BJ (cell line): ENCODE measurements at regions not wholly inside any gene's neighbourhood (a gene's known extent, or its start where the extent isn't known, plus 50 kb on each side); places are given as distances from the start of the nearest gene placed in this dataset.

Experiments
- CTCF ChIA-PET: fragments of 350-600 bp; formaldehyde crosslinking; extraction: SDS; loops from one replicate; lab custom pipeline; 2021; ENCODE audit warnings: antibody characterized with exemption, inconsistent platforms; lab: Yijun Ruan, JAX
- POLR2A ChIA-PET: fragments of 300-600 bp; sonication (Branson Sonifier 250); formaldehyde crosslinking; extraction: SDS; loops from one replicate; lab custom pipeline; 2021; ENCODE audit warnings: antibody characterized with exemption; lab: Charles Lee
- DNase-seq: peaks from one replicate; pipeline ENCODE4 v3.0.0-alpha.2; 2011; ENCODE audit warnings: low read depth
- H3K27me3 ChIP-seq: 2 replicates; pipeline ENCODE4 v1.6.0; 2011; ENCODE audit warnings: low read length; ENCODE audit not compliant: control insufficient read depth, insufficient read depth
- H3K36me3 ChIP-seq: 2 replicates; pipeline ENCODE4 v1.5.1; 2011; ENCODE audit warnings: low read length; ENCODE audit not compliant: control insufficient read depth, insufficient read depth
- H3K4me3 ChIP-seq: 2 replicates; pipeline ENCODE4 v1.5.1; 2011; ENCODE audit warnings: low read depth, mild to moderate bottlenecking, control low read depth, low read length
- TF ChIP-seq, protein P1 (sequence below): IDR thresholded peaks from 2 replicates; pipeline ENCODE4 v1.5.1; 2011; ENCODE audit warnings: low read depth, mild to moderate bottlenecking, control low read depth, inconsistent platforms, low read length, moderate library complexity; ENCODE audit not compliant: insufficient read depth

DNA sequence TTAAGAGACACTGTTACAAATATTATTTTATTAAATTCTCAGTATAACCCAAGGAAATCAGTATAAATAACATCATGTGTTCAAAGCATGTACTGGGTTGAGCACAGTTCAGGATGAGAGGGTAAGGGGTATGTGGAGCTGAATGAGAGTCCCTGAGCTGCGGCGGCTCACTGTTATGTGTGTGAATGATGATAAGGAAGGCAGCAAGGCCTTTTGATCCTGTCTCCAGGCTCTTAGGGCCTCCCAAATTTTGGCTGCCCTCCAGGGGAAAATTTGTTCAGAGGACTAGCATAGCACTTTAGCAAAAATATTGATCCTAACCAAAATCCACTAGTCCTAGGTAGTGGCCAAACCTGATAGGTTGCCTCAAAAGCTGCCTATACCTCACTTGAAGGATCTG, 86.1 kb upstream of the SPON1 start:
- no peaks in the 10 kb centered on the region; the same call in 1 of the 2 replicates for H3K27me3 ChIP-seq
- POLR2A ChIA-PET, result no interaction called here
- H3K4me3 ChIP-seq, result no peak overlapping the region
- no peaks in the 10 kb centered on the region for H3K36me3 ChIP-seq
- CTCF ChIA-PET, result no interaction called here
- DNase-seq, result no peak
- TF ChIP-seq, protein P1, sequence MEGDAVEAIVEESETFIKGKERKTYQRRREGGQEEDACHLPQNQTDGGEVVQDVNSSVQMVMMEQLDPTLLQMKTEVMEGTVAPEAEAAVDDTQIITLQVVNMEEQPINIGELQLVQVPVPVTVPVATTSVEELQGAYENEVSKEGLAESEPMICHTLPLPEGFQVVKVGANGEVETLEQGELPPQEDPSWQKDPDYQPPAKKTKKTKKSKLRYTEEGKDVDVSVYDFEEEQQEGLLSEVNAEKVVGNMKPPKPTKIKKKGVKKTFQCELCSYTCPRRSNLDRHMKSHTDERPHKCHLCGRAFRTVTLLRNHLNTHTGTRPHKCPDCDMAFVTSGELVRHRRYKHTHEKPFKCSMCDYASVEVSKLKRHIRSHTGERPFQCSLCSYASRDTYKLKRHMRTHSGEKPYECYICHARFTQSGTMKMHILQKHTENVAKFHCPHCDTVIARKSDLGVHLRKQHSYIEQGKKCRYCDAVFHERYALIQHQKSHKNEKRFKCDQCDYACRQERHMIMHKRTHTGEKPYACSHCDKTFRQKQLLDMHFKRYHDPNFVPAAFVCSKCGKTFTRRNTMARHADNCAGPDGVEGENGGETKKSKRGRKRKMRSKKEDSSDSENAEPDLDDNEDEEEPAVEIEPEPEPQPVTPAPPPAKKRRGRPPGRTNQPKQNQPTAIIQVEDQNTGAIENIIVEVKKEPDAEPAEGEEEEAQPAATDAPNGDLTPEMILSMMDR, result no peak

DNA sequence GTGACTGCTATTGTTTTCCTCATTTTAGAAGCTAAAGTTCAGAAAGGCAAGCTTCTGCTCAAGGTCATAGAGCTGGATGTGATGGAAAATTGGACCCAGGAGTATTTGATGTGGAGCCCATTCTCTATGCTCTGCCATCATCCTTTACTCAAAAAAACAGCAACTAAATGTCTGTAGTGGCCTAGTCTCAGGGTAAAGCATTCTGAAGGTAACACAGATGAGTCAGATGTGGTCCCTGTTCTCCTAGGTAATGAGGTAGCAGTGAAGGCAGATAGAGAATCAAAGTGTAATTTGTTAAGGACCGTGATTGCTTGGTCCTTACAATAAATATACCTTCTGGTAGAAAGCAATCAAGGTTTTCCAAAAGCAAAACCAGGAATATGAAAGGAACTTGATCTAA, 84.4 kb upstream of the SPON1 start:
- POLR2A ChIA-PET, result no interaction called here
- DNase-seq, result no peak
- no peaks in the 10 kb centered on the region for H3K36me3 ChIP-seq

DNA sequence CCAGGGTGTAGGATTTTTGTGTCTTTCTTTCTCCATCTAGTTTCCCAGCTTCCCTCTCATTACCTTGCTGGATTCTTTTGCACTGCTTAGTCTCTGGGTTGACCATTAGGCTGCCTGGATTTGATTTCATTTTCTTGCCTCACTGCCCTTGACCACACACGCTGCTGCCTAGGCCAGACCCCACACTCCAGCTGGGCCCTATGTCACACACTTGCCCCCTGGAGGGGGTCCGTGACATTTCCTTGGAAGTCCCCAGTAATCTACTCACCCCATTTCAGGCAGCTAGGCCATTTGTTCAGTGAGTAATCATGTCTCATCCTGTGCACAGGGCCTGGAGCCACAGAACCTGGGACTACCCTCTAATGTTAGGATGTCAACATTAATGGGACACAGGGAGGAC, 81.9 kb upstream of the SPON1 start:
- no peaks in the 10 kb centered on the region for H3K27me3 ChIP-seq
- TF ChIP-seq, protein P1, result no peak
- ChIA-PET CTCF (interaction anchor here (0.6 kb wide), 2 partner anchors 295 to 1257 kb away, joined by 3 read pairs; no protein-coding TSS in a partner anchor), POLR2A (no interaction called here)
- H3K36me3 ChIP-seq, result no peaks in the 10 kb centered on the region
- H3K4me3 ChIP-seq, result no peak overlapping the region
- DNase-seq, result no peak

More for the DNA sequence above, 84.4 kb upstream of the SPON1 start:
- no peaks in the 10 kb centered on the region for H3K27me3 ChIP-seq
- TF ChIP-seq, protein P1, result no peak
- H3K4me3 ChIP-seq, result no peak overlapping the region
- CTCF ChIA-PET, result no interaction called here

DNA sequence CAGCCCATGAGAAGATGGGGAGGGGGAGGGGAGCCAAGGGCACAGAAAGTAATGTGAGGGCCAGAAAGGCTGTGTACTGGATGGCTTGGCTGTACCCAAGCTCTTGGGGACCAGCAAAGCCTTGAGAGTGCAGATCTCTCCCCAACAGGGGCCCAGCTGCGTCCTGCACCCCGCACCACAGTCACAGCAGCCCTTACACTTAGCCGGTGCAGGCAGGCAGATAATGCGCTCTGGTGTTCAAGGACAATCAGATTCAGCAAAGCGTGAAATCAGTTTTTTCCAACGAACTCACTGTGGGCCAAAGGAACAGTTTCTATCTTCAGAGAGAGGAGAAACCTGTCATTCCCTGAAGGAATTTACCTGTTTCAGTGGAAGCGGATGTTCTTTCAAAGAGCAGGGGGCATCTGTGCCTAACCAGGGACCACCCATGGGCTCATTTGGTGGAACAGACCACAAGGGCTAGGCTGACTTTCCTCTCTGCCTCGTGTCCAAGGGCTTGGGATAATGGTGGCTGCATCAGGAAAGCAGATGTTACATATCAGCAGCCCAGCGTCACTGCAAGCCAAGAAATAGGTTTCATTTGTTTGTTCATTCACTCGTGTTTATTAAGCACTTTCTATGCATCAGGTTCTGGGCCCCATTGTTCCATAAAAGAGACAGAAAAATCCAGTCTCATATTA, 81.2 kb upstream of the SPON1 start:
- CTCF ChIA-PET, result interaction anchor here (0.6 kb wide), 1 partner anchor 296 kb away, joined by 3 read pairs; no protein-coding TSS in a partner anchor
- no peaks in the 10 kb centered on the region for H3K27me3 ChIP-seq
- POLR2A ChIA-PET, result no interaction called here
- no peaks in the 10 kb centered on the region for H3K36me3 ChIP-seq
- TF ChIP-seq, protein P1, result no peak
- no peak for DNase-seq
- no peak overlapping the region for H3K4me3 ChIP-seq

DNA sequence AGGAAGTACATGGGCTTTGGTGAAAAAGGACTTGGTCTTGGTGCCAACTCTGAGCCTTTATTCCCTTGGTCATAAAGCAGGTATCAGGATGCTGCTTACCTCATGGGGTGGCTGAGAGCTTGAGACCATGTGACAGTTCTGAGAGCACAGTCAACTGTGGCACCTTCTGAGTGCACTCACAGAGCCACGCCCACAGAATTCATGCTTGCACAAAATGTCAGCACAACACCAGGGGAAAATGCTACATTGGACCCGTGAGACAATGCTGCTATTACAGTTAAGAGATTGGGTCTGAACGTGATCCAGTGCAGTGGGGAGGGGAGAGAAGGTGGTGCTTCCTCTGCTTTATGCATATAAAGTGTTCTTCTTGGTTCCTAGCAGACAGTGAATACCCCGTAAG, 79.5 kb upstream of the SPON1 start:
- Histone ChIP-seq H3K4me3 (no peak overlapping the region), H3K36me3 (no peaks in the 10 kb centered on the region), H3K27me3 (no peaks in the 10 kb centered on the region)
- ChIA-PET CTCF (no interaction called here), POLR2A (no interaction called here)
- TF ChIP-seq, protein P1, result no peak
- no peak for DNase-seq
